ENCODE measurements at regions not wholly inside any gene's neighbourhood (a gene's known extent, or its start where the extent isn't known, plus 50 kb on each side); places are given as distances from the start of the nearest gene placed in this dataset.

DNA sequence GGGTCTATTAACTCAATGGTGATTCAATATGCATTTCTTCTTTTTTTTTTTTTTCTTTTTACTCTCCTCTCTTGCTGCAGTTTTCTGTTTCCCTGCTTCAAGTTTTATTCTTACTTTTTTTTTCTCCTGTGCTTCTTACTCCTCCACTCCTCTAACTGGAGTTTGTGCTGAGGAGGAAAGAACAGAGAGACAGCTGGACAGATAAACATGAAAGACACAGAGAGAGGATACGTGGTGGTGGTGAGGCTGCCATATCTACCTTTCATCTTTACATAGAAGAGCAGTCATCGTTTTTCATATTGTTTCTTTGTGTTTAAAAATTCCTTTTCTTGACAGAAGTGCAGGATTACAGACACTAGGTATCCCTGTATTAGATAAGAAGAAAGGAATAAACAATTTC lies 262.8 kb downstream of the OTOL1 start:
- no peak for DNase-seq (ENCODE audit: low read depth, low spot score)
- Histone ChIP-seq H3K4me2 (ENCODE audit: low read length) (no peak overlapping the region), H3K4me1 (ENCODE audit: control insufficient read depth in 1 of 2, insufficient read depth in 2 of 2, low read length in 2 of 2) (no peaks in the 10 kb centered on the region), H3K27me3 (ENCODE audit: insufficient read depth, low read length) (no peaks in the 10 kb centered on the region), H3K27ac (ENCODE audit: low read depth, low read length) (no peak overlapping the region), H2AFZ (ENCODE audit: low read depth, low read length, poor library complexity, severe bottlenecking) (no peak overlapping the region), H3K9me3 (ENCODE audit: control insufficient read depth in 1 of 2, insufficient read depth in 1 of 2, low read depth in 1 of 2, low read length in 2 of 2) (no peaks in the 10 kb centered on the region), H3K9ac (ENCODE audit: low read length) (no peak overlapping the region), H3K36me3 (ENCODE audit: control insufficient read depth in 1 of 2, insufficient read depth in 2 of 2, low read length in 2 of 2) (no peaks in the 10 kb centered on the region), H4K20me1 (ENCODE audit: insufficient read depth) (no peaks in the 10 kb centered on the region), H3K9me2 (ENCODE audit: insufficient read depth) (no peaks in the 10 kb centered on the region), H3K79me2 (ENCODE audit: insufficient read depth, low read length) (no peaks in the 10 kb centered on the region), H3K4me3 (replicated peaks in 1 of 2; ENCODE audit: low read depth in 1 of 2, low read length in 2 of 2) (no peak overlapping the region)
- RAD21 ChIA-PET (ENCODE audit: low non-redundant PET in 1 of 2, low total read pairs in 2 of 2, uncharacterized antibody in 2 of 2, unreplicated experiment in 2 of 2), result no interaction called here
- CTCF ChIA-PET, result no interaction called here
- no TSS peak for BruUV-seq (replicated peaks)
- TF ChIP-seq, protein P1, sequence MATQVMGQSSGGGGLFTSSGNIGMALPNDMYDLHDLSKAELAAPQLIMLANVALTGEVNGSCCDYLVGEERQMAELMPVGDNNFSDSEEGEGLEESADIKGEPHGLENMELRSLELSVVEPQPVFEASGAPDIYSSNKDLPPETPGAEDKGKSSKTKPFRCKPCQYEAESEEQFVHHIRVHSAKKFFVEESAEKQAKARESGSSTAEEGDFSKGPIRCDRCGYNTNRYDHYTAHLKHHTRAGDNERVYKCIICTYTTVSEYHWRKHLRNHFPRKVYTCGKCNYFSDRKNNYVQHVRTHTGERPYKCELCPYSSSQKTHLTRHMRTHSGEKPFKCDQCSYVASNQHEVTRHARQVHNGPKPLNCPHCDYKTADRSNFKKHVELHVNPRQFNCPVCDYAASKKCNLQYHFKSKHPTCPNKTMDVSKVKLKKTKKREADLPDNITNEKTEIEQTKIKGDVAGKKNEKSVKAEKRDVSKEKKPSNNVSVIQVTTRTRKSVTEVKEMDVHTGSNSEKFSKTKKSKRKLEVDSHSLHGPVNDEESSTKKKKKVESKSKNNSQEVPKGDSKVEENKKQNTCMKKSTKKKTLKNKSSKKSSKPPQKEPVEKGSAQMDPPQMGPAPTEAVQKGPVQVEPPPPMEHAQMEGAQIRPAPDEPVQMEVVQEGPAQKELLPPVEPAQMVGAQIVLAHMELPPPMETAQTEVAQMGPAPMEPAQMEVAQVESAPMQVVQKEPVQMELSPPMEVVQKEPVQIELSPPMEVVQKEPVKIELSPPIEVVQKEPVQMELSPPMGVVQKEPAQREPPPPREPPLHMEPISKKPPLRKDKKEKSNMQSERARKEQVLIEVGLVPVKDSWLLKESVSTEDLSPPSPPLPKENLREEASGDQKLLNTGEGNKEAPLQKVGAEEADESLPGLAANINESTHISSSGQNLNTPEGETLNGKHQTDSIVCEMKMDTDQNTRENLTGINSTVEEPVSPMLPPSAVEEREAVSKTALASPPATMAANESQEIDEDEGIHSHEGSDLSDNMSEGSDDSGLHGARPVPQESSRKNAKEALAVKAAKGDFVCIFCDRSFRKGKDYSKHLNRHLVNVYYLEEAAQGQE (IDR thresholded peaks at IDR 0.05; ENCODE audit: low read depth), result no peak
- TF ChIP-seq RAD21 (IDR thresholded peaks at IDR 0.05; ENCODE audit: low read depth) (no peak), EGR1 (IDR thresholded peaks at IDR 0.05; ENCODE audit: low read depth) (no peak), SP1 (IDR thresholded peaks at IDR 0.05; ENCODE audit: low read depth) (no peak)
- intact Hi-C loops (cut with micrococcal nuclease), result no loop called here
- POLR2A ChIA-PET, result no interaction called here
- no peak for ATAC-seq

DNA sequence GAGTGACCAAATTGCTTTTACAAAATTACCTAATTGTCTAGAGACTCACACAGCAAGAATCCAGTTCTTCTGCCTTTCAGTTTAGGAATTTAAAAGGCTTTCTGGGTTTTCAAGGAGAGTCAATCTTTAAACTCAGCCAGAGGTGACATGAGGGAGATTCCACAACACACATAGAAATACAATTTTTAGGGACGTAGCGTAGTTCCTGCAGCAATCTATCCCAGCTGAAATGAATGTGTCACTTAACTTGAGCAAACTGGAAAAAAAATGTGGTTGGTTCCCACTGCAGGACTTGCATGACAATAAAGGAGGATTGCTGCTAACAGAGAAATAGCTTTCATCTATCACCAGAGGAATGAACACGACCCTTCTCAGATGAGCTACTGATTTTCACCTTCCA lies 269.7 kb downstream of the OTOL1 start:
- no peaks in the 10 kb centered on the region for H3K79me2 ChIP-seq (ENCODE audit: insufficient read depth, low read length)
- H3K27ac ChIP-seq (ENCODE audit: low read depth, low read length), result no peak overlapping the region
- DNase-seq (ENCODE audit: low read depth, low spot score), result no peak
- CTCF ChIA-PET, result no interaction called here
- no peaks in the 10 kb centered on the region for H3K9me3 ChIP-seq (ENCODE audit: control insufficient read depth in 1 of 2, insufficient read depth in 1 of 2, low read depth in 1 of 2, low read length in 2 of 2)
- no peak overlapping the region for H3K4me3 ChIP-seq (replicated peaks in 1 of 2; ENCODE audit: low read depth in 1 of 2, low read length in 2 of 2)
- no peaks in the 10 kb centered on the region for H3K27me3 ChIP-seq (ENCODE audit: insufficient read depth, low read length)
- H3K9ac ChIP-seq (ENCODE audit: low read length), result no peak overlapping the region
- no peak for ATAC-seq
- no peaks in the 10 kb centered on the region for H3K4me1 ChIP-seq (ENCODE audit: control insufficient read depth in 1 of 2, insufficient read depth in 2 of 2, low read length in 2 of 2)
- BruUV-seq (replicated peaks), result no TSS peak
- no peaks in the 10 kb centered on the region for H4K20me1 ChIP-seq (ENCODE audit: insufficient read depth)
- no peaks in the 10 kb centered on the region for H3K9me2 ChIP-seq (ENCODE audit: insufficient read depth)
- no peak overlapping the region for H2AFZ ChIP-seq (ENCODE audit: low read depth, low read length, poor library complexity, severe bottlenecking)
- intact Hi-C loops (cut with micrococcal nuclease), result no loop called here
- POLR2A ChIA-PET, result no interaction called here
- H3K4me2 ChIP-seq (ENCODE audit: low read length), result no peak overlapping the region
- RAD21 ChIA-PET (ENCODE audit: low non-redundant PET in 1 of 2, low total read pairs in 2 of 2, uncharacterized antibody in 2 of 2, unreplicated experiment in 2 of 2), result no interaction called here
- no peaks in the 10 kb centered on the region for H3K36me3 ChIP-seq (ENCODE audit: control insufficient read depth in 1 of 2, insufficient read depth in 2 of 2, low read length in 2 of 2)
- no peak for TF ChIP-seq JUND (IDR thresholded peaks at IDR 0.05)
- TF ChIP-seq SRF (IDR thresholded peaks at IDR 0.05; ENCODE audit: low read depth), result no peak
- no peak for TF ChIP-seq EZH2phosphoT487 (IDR thresholded peaks at IDR 0.05; ENCODE audit: borderline replicate concordance)
- TF ChIP-seq SP1 (IDR thresholded peaks at IDR 0.05; ENCODE audit: low read depth), result no peak
- TF ChIP-seq ZFX (IDR thresholded peaks at IDR 0.05), result no peak
- no peak for TF ChIP-seq POLR2A (IDR thresholded peaks at IDR 0.05; ENCODE audit: borderline replicate concordance, extremely low read depth, insufficient read depth, insufficient read length)
- TF ChIP-seq, protein P1 (IDR thresholded peaks at IDR 0.05; ENCODE audit: low read depth), result no peak
- no peak for TF ChIP-seq EGR1 (IDR thresholded peaks at IDR 0.05; ENCODE audit: low read depth)
- no peak for TF ChIP-seq CEBPB (IDR thresholded peaks at IDR 0.05; ENCODE audit: low read depth)
- TF ChIP-seq FOSL1 (IDR thresholded peaks at IDR 0.05; ENCODE audit: low read depth), result no peak
- no peak for TF ChIP-seq TCF7L2 (IDR thresholded peaks at IDR 0.05; ENCODE audit: borderline replicate concordance, extremely low read depth, insufficient read depth, insufficient read length)
- TF ChIP-seq CBX3 (IDR thresholded peaks at IDR 0.05; ENCODE audit: low read depth), result no peak
- TF ChIP-seq ELF1 (IDR thresholded peaks at IDR 0.05; ENCODE audit: borderline replicate concordance, low read depth), result no peak
- TF ChIP-seq EZH2 (IDR thresholded peaks at IDR 0.05), result no peak
- TF ChIP-seq, protein P2, sequence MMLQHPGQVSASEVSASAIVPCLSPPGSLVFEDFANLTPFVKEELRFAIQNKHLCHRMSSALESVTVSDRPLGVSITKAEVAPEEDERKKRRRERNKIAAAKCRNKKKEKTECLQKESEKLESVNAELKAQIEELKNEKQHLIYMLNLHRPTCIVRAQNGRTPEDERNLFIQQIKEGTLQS (IDR thresholded peaks at IDR 0.05), result no peak
- no peak for TF ChIP-seq ZNF274 (IDR thresholded peaks at IDR 0.05; ENCODE audit: low read depth, low read length)

All from HCT116 (cell line).